PC-3 (cell line): ENCODE measurements at regions not wholly inside any gene's neighbourhood (a gene's known extent, or its start where the extent isn't known, plus 50 kb on each side); places are given as distances from the start of the nearest gene placed in this dataset.

ENCODE experiments used
- ATAC-seq: fragments of 200-7000 bp; cut with Tn5 transposase; 2 replicates; pipeline ENCODE4 v1.9.1; 2020; ENCODE audit warnings: mild to moderate bottlenecking, moderate library complexity
- BruUV-seq: library from RNA; stranded (reverse); fragments of 400-500 nt; replicated peaks from 2 replicates; lab custom pipeline; 2021; lab: Mats Ljungman, UMichigan
- CTCF ChIA-PET: fragments of 300-600 bp; sonication (Branson Sonifier 250); formaldehyde crosslinking; loops from one replicate; lab custom pipeline; 2022; ENCODE audit warnings: antibody characterized with exemption; lab: Charles Lee
- POLR2A ChIA-PET: fragments of 300-600 bp; sonication (Branson Sonifier 250); formaldehyde crosslinking; loops from one replicate; lab custom pipeline; 2022; ENCODE audit warnings: antibody characterized with exemption; ENCODE audit not compliant: unreplicated experiment; lab: Charles Lee
- DNase-seq: peaks from one replicate; pipeline ENCODE4 v3.0.0-alpha.2; 2015
- H2AFZ ChIP-seq: fragments of 300-600 bp; sonication (generic); 2 replicates; pipeline ENCODE4 v1.6.0; 2016; ENCODE audit warnings: antibody characterized with exemption, low read length
- H3F3A ChIP-seq: fragments of 300-600 bp; sonication (generic); one replicate; pipeline ENCODE4 v1.6.0; 2017; ENCODE audit warnings: antibody characterized with exemption, low read length, control low read depth, mild to moderate bottlenecking; ENCODE audit not compliant: unreplicated experiment
- H3K27ac ChIP-seq: fragments of 300-600 bp; sonication (generic); 2 replicates; pipeline ENCODE4 v1.5.1; 2016; ENCODE audit warnings: mild to moderate bottlenecking, low read length
- H3K27me3 ChIP-seq: fragments of 300-600 bp; sonication (generic); 2 replicates; pipeline ENCODE4 v1.6.1; 2016; ENCODE audit warnings: low read length, mixed read lengths
- H3K36me3 ChIP-seq: fragments of 300-600 bp; sonication (generic); 2 replicates; pipeline ENCODE4 v1.6.1; 2016; ENCODE audit warnings: low read depth, mixed run types, low read length, mixed read lengths
- H3K4me1 ChIP-seq: fragments of 300-600 bp; sonication (generic); 2 replicates; pipeline ENCODE4 v1.5.1; 2016; ENCODE audit warnings: low read length; ENCODE audit not compliant: insufficient read depth
- H3K4me2 ChIP-seq: fragments of 300-600 bp; sonication (generic); 2 replicates; pipeline ENCODE4 v1.6.0; 2016; ENCODE audit warnings: low read length
- H3K4me3 ChIP-seq: fragments of 300-600 bp; sonication (generic); 2 replicates; pipeline ENCODE4 v1.5.1; 2016; ENCODE audit warnings: mild to moderate bottlenecking, low read length, mixed read lengths
- H3K79me2 ChIP-seq: fragments of 300-600 bp; sonication (generic); 2 replicates; pipeline ENCODE4 v1.6.1; 2017; ENCODE audit warnings: low read length, mixed read lengths
- H3K9ac ChIP-seq: fragments of 300-600 bp; sonication (generic); 2 replicates; pipeline ENCODE4 v1.6.0; 2016; ENCODE audit warnings: mild to moderate bottlenecking, low read length
- H3K9me2 ChIP-seq: fragments of 300-600 bp; sonication (generic); replicated peaks from 2 replicates; pipeline ENCODE4 v1.6.1; 2016; ENCODE audit warnings: mixed run types, low read length, mixed read lengths
- H3K9me3 ChIP-seq: fragments of 300-600 bp; sonication (generic); 2 replicates; pipeline ENCODE4 v1.6.1; 2016; ENCODE audit warnings: low read length, mixed read lengths
- H4K20me1 ChIP-seq: fragments of 300-600 bp; sonication (generic); 2 replicates; pipeline ENCODE4 v1.6.1; 2016; ENCODE audit warnings: low read length, mixed read lengths
- CTCF ChIP-seq: fragments of 300-600 bp; sonication (generic); conservative IDR thresholded peaks from 2 replicates; pipeline ENCODE4 v1.5.1; 2017; ENCODE audit warnings: antibody characterized with exemption, low read depth, mild to moderate bottlenecking, low read length
- EZH2 ChIP-seq: fragments of 300-600 bp; sonication (generic); IDR thresholded peaks from one replicate; pipeline ENCODE4 v1.6.1; 2017; ENCODE audit warnings: antibody characterized with exemption, mild to moderate bottlenecking, low read length; ENCODE audit not compliant: unreplicated experiment
- EZH2phosphoT487 ChIP-seq: fragments of 300-600 bp; sonication (generic); IDR thresholded peaks from 2 replicates; pipeline ENCODE4 v1.6.1; 2018; ENCODE audit warnings: mild to moderate bottlenecking, antibody characterized with exemption, low read length, borderline replicate concordance
- intact Hi-C: fragments of 100-400 bp; cut with micrococcal nuclease; formaldehyde crosslinking; loops from 2 replicates; pipeline ENCODE4 v1.9.0; 2023

- no peak overlapping the region for H3K9ac ChIP-seq
- CTCF ChIA-PET, result no interaction called here
- no peaks in the 10 kb centered on the region for H3K9me2 ChIP-seq
- no peak overlapping the region for H3K4me3 ChIP-seq
- no peak for ATAC-seq
- H2AFZ ChIP-seq, result no peak overlapping the region
- peaks cover 12% of the 10 kb centered on the region for H3K4me1 ChIP-seq
- no peak for TF ChIP-seq EZH2phosphoT487
- TF ChIP-seq CTCF, result no peak
- no peak for TF ChIP-seq EZH2
- no TSS peak for BruUV-seq
- H3K9me3 ChIP-seq, result no peaks in the 10 kb centered on the region
- no peaks in the 10 kb centered on the region for H3K27me3 ChIP-seq
- H3K27ac ChIP-seq, result no peak overlapping the region
- no peaks in the 10 kb centered on the region for H3K79me2 ChIP-seq
- no peak overlapping the region for H3K4me2 ChIP-seq
- no peaks in the 10 kb centered on the region for H3K36me3 ChIP-seq
- intact Hi-C loops, result no loop called here
- no peaks in the 10 kb centered on the region for H4K20me1 ChIP-seq
- DNase-seq, result no peak
- POLR2A ChIA-PET, result no interaction called here
- no peaks in the 10 kb centered on the region for H3F3A ChIP-seq
Measured at GRCh38 chr15:63440756-63441155, 59.1 kb upstream of the CA12 start.

- no TSS peak for BruUV-seq
- CTCF ChIA-PET, result no interaction called here
- DNase-seq, result no peak
Measured at GRCh38 chr15:63441266-63441665, 59.6 kb upstream of the CA12 start.

GRCh38 chr15:63442080-63442479 is 60.4 kb upstream of the CA12 start:
- POLR2A ChIA-PET, result no interaction called here
- no peak for DNase-seq

More at GRCh38 chr15:63441266-63441665, 59.6 kb upstream of the CA12 start:
- Histone ChIP-seq H3K79me2 (no peaks in the 10 kb centered on the region), H3K4me1 (peaks cover 12% of the 10 kb centered on the region), H4K20me1 (no peaks in the 10 kb centered on the region), H3K4me3 (no peak overlapping the region), H3K4me2 (no peak overlapping the region), H3F3A (no peaks in the 10 kb centered on the region), H3K9me3 (no peaks in the 10 kb centered on the region), H2AFZ (no peak overlapping the region), H3K36me3 (no peaks in the 10 kb centered on the region), H3K9ac (no peak overlapping the region), H3K27ac (no peak overlapping the region), H3K27me3 (no peaks in the 10 kb centered on the region), H3K9me2 (no peaks in the 10 kb centered on the region)
- POLR2A ChIA-PET, result no interaction called here
- no peak for TF ChIP-seq CTCF
- ATAC-seq, result no peak
- intact Hi-C loops, result no loop called here

More at GRCh38 chr15:63442080-63442479, 60.4 kb upstream of the CA12 start:
- Histone ChIP-seq H3K4me1 (peaks cover 12% of the 10 kb centered on the region), H2AFZ (no peak overlapping the region), H3K4me2 (no peak overlapping the region), H3K9me3 (no peaks in the 10 kb centered on the region), H3K27me3 (no peaks in the 10 kb centered on the region), H4K20me1 (no peaks in the 10 kb centered on the region), H3K9me2 (no peaks in the 10 kb centered on the region), H3K36me3 (no peaks in the 10 kb centered on the region), H3K9ac (no peak overlapping the region), H3K4me3 (no peak overlapping the region), H3K79me2 (no peaks in the 10 kb centered on the region), H3F3A (no peaks in the 10 kb centered on the region), H3K27ac (no peak overlapping the region)
- no peak for ATAC-seq
- intact Hi-C loops, result no loop called here
- CTCF ChIA-PET, result no interaction called here
- TF ChIP-seq EZH2 (no peak), EZH2phosphoT487 (no peak), CTCF (no peak)
- no TSS peak for BruUV-seq
